ENCODE measurements at regions not wholly inside any gene's neighbourhood (a gene's known extent, or its start where the extent isn't known, plus 50 kb on each side); places are given as distances from the start of the nearest gene placed in this dataset.

- no peak overlapping the region for H3K27ac ChIP-seq (ENCODE audit: low read length)
These were observed 182.1 kb upstream of the CLNK start for GRCh38 chr4:10866666-10867065.

DNA sequence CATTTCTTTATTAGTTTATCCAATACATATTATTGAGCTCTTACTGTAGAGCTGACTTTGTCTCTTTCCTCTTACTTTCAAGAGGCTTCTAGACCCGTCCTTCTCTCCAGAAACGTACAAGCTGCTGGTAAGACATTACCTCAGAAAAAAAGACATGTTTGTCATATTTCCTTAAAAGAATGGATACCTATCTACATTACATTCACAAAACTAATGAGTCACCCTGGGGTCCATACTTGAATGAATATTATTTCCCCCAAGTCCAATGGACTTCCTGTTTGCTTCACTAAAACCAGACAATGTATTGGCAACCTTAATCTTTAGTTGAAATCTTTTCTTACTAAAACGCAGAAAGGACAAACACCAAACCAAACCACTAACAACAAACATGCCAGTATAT, 176.5 kb upstream of the CLNK start:
- no peak for ATAC-seq (ENCODE audit: insufficient read depth, low read depth)
- no peaks in the 10 kb centered on the region for H3K27me3 ChIP-seq (ENCODE audit: insufficient read depth, low read length, poor library complexity)

More at GRCh38 chr4:10866666-10867065, 182.1 kb upstream of the CLNK start:
- Histone ChIP-seq H3K79me2 (ENCODE audit: insufficient read depth, low read length) (no peaks in the 10 kb centered on the region), H4K20me1 (ENCODE audit: insufficient read depth, low read length) (no peaks in the 10 kb centered on the region), H3K36me3 (ENCODE audit: insufficient read depth, low read length) (no peaks in the 10 kb centered on the region), H3K4me2 (ENCODE audit: insufficient read depth, low read length) (no peak overlapping the region), H3K9me3 (ENCODE audit: insufficient read depth, low read length, severe bottlenecking) (no peaks in the 10 kb centered on the region), H3K9ac (ENCODE audit: low read depth, low read length) (no peak overlapping the region), H3K4me1 (ENCODE audit: insufficient read depth, low read length) (no peaks in the 10 kb centered on the region), H3K4me3 (ENCODE audit: low read depth in 1 of 2, low read length in 2 of 2) (no peak overlapping the region), H3K27me3 (ENCODE audit: insufficient read depth, low read length, poor library complexity) (no peaks in the 10 kb centered on the region), H2AFZ (ENCODE audit: low read depth, low read length) (no peak overlapping the region)
- DNase-seq, result no peak
- TF ChIP-seq EZH2 (IDR thresholded peaks at IDR 0.05; ENCODE audit: borderline replicate concordance, low read depth, low read length, severe bottlenecking), result no peak
- TF ChIP-seq, protein P1, sequence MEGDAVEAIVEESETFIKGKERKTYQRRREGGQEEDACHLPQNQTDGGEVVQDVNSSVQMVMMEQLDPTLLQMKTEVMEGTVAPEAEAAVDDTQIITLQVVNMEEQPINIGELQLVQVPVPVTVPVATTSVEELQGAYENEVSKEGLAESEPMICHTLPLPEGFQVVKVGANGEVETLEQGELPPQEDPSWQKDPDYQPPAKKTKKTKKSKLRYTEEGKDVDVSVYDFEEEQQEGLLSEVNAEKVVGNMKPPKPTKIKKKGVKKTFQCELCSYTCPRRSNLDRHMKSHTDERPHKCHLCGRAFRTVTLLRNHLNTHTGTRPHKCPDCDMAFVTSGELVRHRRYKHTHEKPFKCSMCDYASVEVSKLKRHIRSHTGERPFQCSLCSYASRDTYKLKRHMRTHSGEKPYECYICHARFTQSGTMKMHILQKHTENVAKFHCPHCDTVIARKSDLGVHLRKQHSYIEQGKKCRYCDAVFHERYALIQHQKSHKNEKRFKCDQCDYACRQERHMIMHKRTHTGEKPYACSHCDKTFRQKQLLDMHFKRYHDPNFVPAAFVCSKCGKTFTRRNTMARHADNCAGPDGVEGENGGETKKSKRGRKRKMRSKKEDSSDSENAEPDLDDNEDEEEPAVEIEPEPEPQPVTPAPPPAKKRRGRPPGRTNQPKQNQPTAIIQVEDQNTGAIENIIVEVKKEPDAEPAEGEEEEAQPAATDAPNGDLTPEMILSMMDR (IDR thresholded peaks at IDR 0.05; ENCODE audit: borderline replicate concordance, extremely low read depth, low read length, poor library complexity, severe bottlenecking), result no peak
- ATAC-seq (ENCODE audit: insufficient read depth, low read depth), result no peak

GRCh38 chr4:10856271-10856782, 171.8 kb upstream of the CLNK start:
- DNase-seq, result no peak
- no peaks in the 10 kb centered on the region for H4K20me1 ChIP-seq (ENCODE audit: insufficient read depth, low read length)
- H3K4me3 ChIP-seq (ENCODE audit: low read depth in 1 of 2, low read length in 2 of 2), result no peak overlapping the region
- no peaks in the 10 kb centered on the region for H3K27me3 ChIP-seq (ENCODE audit: insufficient read depth, low read length, poor library complexity)
- no peak overlapping the region for H3K27ac ChIP-seq (ENCODE audit: low read length)
- TF ChIP-seq, protein P1 (IDR thresholded peaks at IDR 0.05; ENCODE audit: borderline replicate concordance, extremely low read depth, low read length, poor library complexity, severe bottlenecking), result no peak
- no peak for TF ChIP-seq EZH2 (IDR thresholded peaks at IDR 0.05; ENCODE audit: borderline replicate concordance, low read depth, low read length, severe bottlenecking)
- no peaks in the 10 kb centered on the region for H3K9me3 ChIP-seq (ENCODE audit: insufficient read depth, low read length, severe bottlenecking)
- no peak overlapping the region for H3K4me2 ChIP-seq (ENCODE audit: insufficient read depth, low read length)
- no peaks in the 10 kb centered on the region for H3K4me1 ChIP-seq (ENCODE audit: insufficient read depth, low read length)
- ATAC-seq (ENCODE audit: insufficient read depth, low read depth), result no peak
- H3K9ac ChIP-seq (ENCODE audit: low read depth, low read length), result no peak overlapping the region
- H3K36me3 ChIP-seq (ENCODE audit: insufficient read depth, low read length), result no peaks in the 10 kb centered on the region
- no peak overlapping the region for H2AFZ ChIP-seq (ENCODE audit: low read depth, low read length)
- H3K79me2 ChIP-seq (ENCODE audit: insufficient read depth, low read length), result no peaks in the 10 kb centered on the region

More for the DNA sequence above, 176.5 kb upstream of the CLNK start:
- Histone ChIP-seq H3K4me1 (ENCODE audit: insufficient read depth, low read length) (no peaks in the 10 kb centered on the region), H3K9me3 (ENCODE audit: insufficient read depth, low read length, severe bottlenecking) (no peaks in the 10 kb centered on the region), H3K79me2 (ENCODE audit: insufficient read depth, low read length) (no peaks in the 10 kb centered on the region), H3K36me3 (ENCODE audit: insufficient read depth, low read length) (no peaks in the 10 kb centered on the region), H4K20me1 (ENCODE audit: insufficient read depth, low read length) (no peaks in the 10 kb centered on the region), H2AFZ (ENCODE audit: low read depth, low read length) (no peak overlapping the region), H3K4me2 (ENCODE audit: insufficient read depth, low read length) (no peak overlapping the region), H3K4me3 (ENCODE audit: low read depth in 1 of 2, low read length in 2 of 2) (no peak overlapping the region), H3K27ac (ENCODE audit: low read length) (no peak overlapping the region), H3K9ac (ENCODE audit: low read depth, low read length) (no peak overlapping the region)
- no peak for TF ChIP-seq EZH2 (IDR thresholded peaks at IDR 0.05; ENCODE audit: borderline replicate concordance, low read depth, low read length, severe bottlenecking)
- TF ChIP-seq, protein P1 (IDR thresholded peaks at IDR 0.05; ENCODE audit: borderline replicate concordance, extremely low read depth, low read length, poor library complexity, severe bottlenecking), result no peak
- DNase-seq, result no peak

- Histone ChIP-seq H3K4me3 (ENCODE audit: low read depth in 1 of 2, low read length in 2 of 2) (no peak overlapping the region), H3K4me1 (ENCODE audit: insufficient read depth, low read length) (no peaks in the 10 kb centered on the region), H3K27me3 (ENCODE audit: insufficient read depth, low read length, poor library complexity) (no peaks in the 10 kb centered on the region), H2AFZ (ENCODE audit: low read depth, low read length) (no peak overlapping the region), H3K27ac (ENCODE audit: low read length) (no peak overlapping the region), H4K20me1 (ENCODE audit: insufficient read depth, low read length) (no peaks in the 10 kb centered on the region), H3K9ac (ENCODE audit: low read depth, low read length) (no peak overlapping the region), H3K79me2 (ENCODE audit: insufficient read depth, low read length) (no peaks in the 10 kb centered on the region), H3K9me3 (ENCODE audit: insufficient read depth, low read length, severe bottlenecking) (no peaks in the 10 kb centered on the region), H3K36me3 (ENCODE audit: insufficient read depth, low read length) (no peaks in the 10 kb centered on the region), H3K4me2 (ENCODE audit: insufficient read depth, low read length) (no peak overlapping the region)
- TF ChIP-seq, protein P1 (IDR thresholded peaks at IDR 0.05; ENCODE audit: borderline replicate concordance, extremely low read depth, low read length, poor library complexity, severe bottlenecking), result no peak
- TF ChIP-seq EZH2 (IDR thresholded peaks at IDR 0.05; ENCODE audit: borderline replicate concordance, low read depth, low read length, severe bottlenecking), result no peak
- DNase-seq (no peak), ATAC-seq (ENCODE audit: insufficient read depth, low read depth) (no peak)
These were observed 168.6 kb upstream of the CLNK start for GRCh38 chr4:10853196-10853595.

Data from DND-41 (cell line).